Spleen (tissue), 11 donors: ENCODE measurements at regions not wholly inside any gene's neighbourhood (a gene's known extent, or its start where the extent isn't known, plus 50 kb on each side); places are given as distances from the start of the nearest gene placed in this dataset.

Experiments used
- DNase-seq: peaks from one replicate; pipeline ENCODE4 v3.0.0-alpha.2; 2020
- H3K27ac ChIP-seq, 8 donors: fragments of 200-600 bp; sonication (generic) in 7 of 8; 1 replicate in 4 of 8; 2 replicates in 4 of 8; pipeline versions ENCODE4 v1.5.0 to v1.8.0; 2016 to 2021; ENCODE audit warnings: inconsistent platforms in 4 of 8, mild to moderate bottlenecking in 4 of 8, moderate library complexity in 1 of 8
- H3K27me3 ChIP-seq, 7 donors: fragments of 200-600 bp; sonication (generic) in 6 of 7; replicated peaks in 1 of 7; 1 replicate in 4 of 7; 2 replicates in 3 of 7; pipeline versions ENCODE4 v1.5.0 to v1.8.0; 2016 to 2021; ENCODE audit warnings: inconsistent platforms in 3 of 7, mild to moderate bottlenecking in 1 of 7
- H3K36me3 ChIP-seq, 6 donors: fragments of 200-600 bp; sonication (generic) in 5 of 6; 1 replicate in 4 of 6; 2 replicates in 2 of 6; pipeline versions ENCODE4 v1.5.0 to v1.8.0; 2016 to 2021; ENCODE audit warnings: inconsistent platforms in 2 of 6
- H3K4me1 ChIP-seq, 6 donors: fragments of 200-600 bp; sonication (generic) in 5 of 6; 1 replicate in 3 of 6; 2 replicates in 3 of 6; pipeline versions ENCODE4 v1.5.0 to v1.8.0; 2016 to 2021; ENCODE audit warnings: inconsistent platforms in 3 of 6
- H3K4me3 ChIP-seq, 8 donors: fragments of 200-600 bp; sonication (generic) in 7 of 8; 1 replicate in 4 of 8; 2 replicates in 4 of 8; pipeline versions ENCODE4 v1.5.0 to v1.8.0; 2016 to 2021; ENCODE audit warnings: inconsistent platforms in 4 of 8, mild to moderate bottlenecking in 4 of 8, moderate library complexity in 2 of 8
- H3K9me3 ChIP-seq, 8 donors: fragments of 200-600 bp; sonication (generic) in 7 of 8; 1 replicate in 4 of 8; 2 replicates in 4 of 8; pipeline versions ENCODE4 v1.5.0 to v1.8.0; 2016 to 2021; ENCODE audit warnings: inconsistent platforms in 4 of 8
- CTCF ChIP-seq, 11 experiments: fragments of 200-600 bp in 7 of 11; fragments of 450-650 bp in 4 of 11; sonication (generic) in 4 of 11; IDR thresholded peaks in 8 of 11; conservative IDR thresholded peaks in 3 of 11; 1 replicate in 7 of 11; 2 replicates in 4 of 11; pipeline versions ENCODE4 v1.4.0 to v1.8.0; 2016 to 2021; ENCODE audit warnings: antibody characterized with exemption in 11 of 11, inconsistent platforms in 4 of 11, mild to moderate bottlenecking in 1 of 11
- POLR2A ChIP-seq, 3 donors: fragments of 450-650 bp; IDR thresholded peaks; one replicate each; pipeline ENCODE4 v1.5.1; 2017; ENCODE audit warnings: antibody characterized with exemption in 3 of 3, mild to moderate bottlenecking in 1 of 3
- POLR2AphosphoS5 ChIP-seq, 3 donors: sonication (generic); formaldehyde crosslinking; IDR thresholded peaks; one replicate each; pipeline ENCODE4 v1.5.1; 2017; ENCODE audit warnings: antibody characterized with exemption in 3 of 3
- WGBS, 5 donors: extraction: QIAGEN DNeasy Blood & Tissue Kit in 3 of 5; methylation state at CpG; one replicate each; pipeline versions ENCODE4 v1.1.5 to v1.1.7; 2013 to 2018; 5-methylcytosine and 5-hydroxymethylcytosine counted together
- intact Hi-C: fragments of 100-400 bp; cut with DNase I; formaldehyde crosslinking; loops from one replicate; pipeline ENCODE4 v1.15.0; 2023; ENCODE audit warnings: low total_unique reads
- donor health status: healthy with polysubstance abuse.
- donor health status: DM: no; HTN: no; CAD: no; lungs with moderate emphysema.
- donor health status: DM: no; HTN: no; CAD: no.
- donor health status: Bipolar disorder and iron deficiency.
- donor health status: healthy.
- donor health status: DM: no; HTN: no; CAD: no.
- donor health status: DM: yes; HTN: yes; CAD: no.

DNA sequence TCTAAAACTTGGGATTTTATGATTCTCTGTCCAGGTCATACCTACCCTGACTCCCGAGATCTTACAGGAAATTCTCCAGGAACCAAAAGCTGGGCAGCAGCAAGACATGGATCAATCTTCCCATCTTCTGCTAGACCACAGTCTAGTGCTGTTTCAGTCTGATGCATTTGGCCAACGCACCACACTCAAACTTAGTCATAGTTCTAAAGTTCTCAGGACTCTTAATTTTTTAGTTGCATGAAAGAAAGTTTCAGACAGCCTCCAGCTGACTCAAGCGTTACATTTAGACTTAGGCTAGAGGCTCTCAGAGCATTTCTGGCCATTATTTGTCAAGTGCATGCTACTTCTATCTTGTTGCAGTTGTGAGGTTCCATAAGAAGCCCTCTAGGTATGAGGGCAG is 230.1 kb upstream of the CCDC150 start:
- Histone ChIP-seq H3K4me1 (peaks cover 7 to 14% (median 12%) of the 10 kb centered on the region in 6 donors), H3K27ac (no peak overlapping the region), H3K9me3 (no peaks in the 10 kb centered on the region), H3K27me3 (no peaks in the 10 kb centered on the region), H3K36me3 (no peaks in the 10 kb centered on the region), H3K4me3 (no peak overlapping the region)
- WGBS, 5 donors, result 78 to 97% (median 83%) methylated on average over 3 of the region's 3 CpGs
- DNase-seq, result no peak
- TF ChIP-seq POLR2A (IDR thresholded peaks at IDR 0.05), result no peak
- no peak for TF ChIP-seq CTCF (IDR thresholded peaks at IDR 0.05 in 8 of 11, conservative IDR thresholded peaks at IDR 0.05 in 3 of 11)
- no peak for TF ChIP-seq POLR2AphosphoS5 (IDR thresholded peaks at IDR 0.05)
- intact Hi-C loops, result no loop called here

GRCh38 chr2:196410008-196410407 is 229.5 kb upstream of the CCDC150 start:
- Histone ChIP-seq H3K27me3 (no peaks in the 10 kb centered on the region), H3K9me3 (no peaks in the 10 kb centered on the region)
- intact Hi-C loops, result no loop called here

DNA sequence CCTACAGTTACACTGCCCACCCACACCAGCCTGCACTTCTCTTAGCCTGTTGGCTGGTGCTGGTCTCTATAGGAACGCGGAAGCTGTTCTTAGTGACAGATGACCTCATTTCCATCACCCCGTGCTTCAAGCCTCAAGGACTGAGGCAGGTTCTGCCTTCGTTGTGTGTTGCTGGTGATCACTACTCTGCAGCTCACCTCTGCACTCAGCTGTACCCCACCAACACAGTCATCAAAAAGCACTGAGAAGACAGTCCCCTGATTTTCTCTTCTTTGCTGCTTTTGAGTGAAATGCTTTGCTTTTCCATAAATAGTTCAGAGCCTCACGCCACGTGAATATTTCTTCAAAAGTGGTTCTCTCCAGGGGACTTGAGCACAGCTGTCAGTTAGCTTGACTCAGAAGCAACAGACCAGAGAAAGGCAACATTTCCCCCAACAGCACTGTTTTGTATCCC is 225.7 kb upstream of the CCDC150 start:
- WGBS, 5 donors, result 27 to 41% (median 34%) methylated on average over 6 of the region's 6 CpGs
- no peaks in the 10 kb centered on the region for H3K27me3 ChIP-seq
- H3K9me3 ChIP-seq, result no peaks in the 10 kb centered on the region
- TF ChIP-seq POLR2A (IDR thresholded peaks at IDR 0.05), result no peak
- TF ChIP-seq POLR2AphosphoS5 (IDR thresholded peaks at IDR 0.05), result no peak
- TF ChIP-seq CTCF (IDR thresholded peaks at IDR 0.05 in 8 of 11, conservative IDR thresholded peaks at IDR 0.05 in 3 of 11), result no peak
- peak; percentile 70 for DNase-seq
- H3K4me1 ChIP-seq, result peaks cover 7 to 25% (median 16%) of the 10 kb centered on the region in 6 donors
- no peak overlapping the region for H3K4me3 ChIP-seq
- peak overlapping the region in 4 of 8 donors; percentile 15 to 42 (median 25) for H3K27ac ChIP-seq
- intact Hi-C loops, result no loop called here
- no peaks in the 10 kb centered on the region for H3K36me3 ChIP-seq

More at GRCh38 chr2:196410008-196410407, 229.5 kb upstream of the CCDC150 start:
- TF ChIP-seq POLR2A (IDR thresholded peaks at IDR 0.05) (no peak), POLR2AphosphoS5 (IDR thresholded peaks at IDR 0.05) (no peak), CTCF (IDR thresholded peaks at IDR 0.05 in 8 of 11, conservative IDR thresholded peaks at IDR 0.05 in 3 of 11) (no peak)
- H3K4me3 ChIP-seq, result no peak overlapping the region
- 91 to 98% (median 91%) methylated on average over 1 of the region's 1 CpG for WGBS, 5 donors
- DNase-seq, result no peak
- H3K4me1 ChIP-seq, result peaks cover 7 to 19% (median 12%) of the 10 kb centered on the region in 6 donors
- no peak overlapping the region for H3K27ac ChIP-seq
- no peaks in the 10 kb centered on the region for H3K36me3 ChIP-seq

- TF ChIP-seq CTCF (IDR thresholded peaks at IDR 0.05 in 8 of 11, conservative IDR thresholded peaks at IDR 0.05 in 3 of 11), result no peak
- no peak for TF ChIP-seq POLR2A (IDR thresholded peaks at IDR 0.05)
- no peak for TF ChIP-seq POLR2AphosphoS5 (IDR thresholded peaks at IDR 0.05)
- H3K36me3 ChIP-seq, result no peaks in the 10 kb centered on the region
- WGBS, 5 donors, result 41 to 54% (median 47%) methylated on average over 5 of the region's 5 CpGs
- H3K4me1 ChIP-seq, result peaks cover 7 to 25% (median 18%) of the 10 kb centered on the region in 6 donors
- peak overlapping the region in 4 of 8 donors; percentile 1 to 37 (median 4) for H3K27ac ChIP-seq
- H3K27me3 ChIP-seq, result no peaks in the 10 kb centered on the region
- no peaks in the 10 kb centered on the region for H3K9me3 ChIP-seq
- intact Hi-C loops, result no loop called here
- DNase-seq, result no peak
- H3K4me3 ChIP-seq, result no peak overlapping the region
Measured at GRCh38 chr2:196415384-196415783, 224.1 kb upstream of the CCDC150 start.
